NCI-H2081 (cell line): ENCODE measurements at regions not wholly inside any gene's neighbourhood (a gene's known extent, or its start where the extent isn't known, plus 50 kb on each side); places are given as distances from the start of the nearest gene placed in this dataset.
A peak's percentile ranks its signal among the peaks of the same experiment; 100 is the strongest.

Experiments used
- DNase-seq, 2 experiments: peaks; one replicate each; lab custom pipeline; 2025; lab: John Stamatoyannopoulos, UW

- DNase-seq = peak; percentile 16 to 64
Observed at GRCh38 chr6:99138445-99138844, 190.7 kb upstream of the FBXL4 start.

- DNase-seq = no peak
Observed at GRCh38 chr6:99137314-99137713, 189.6 kb upstream of the FBXL4 start.

GRCh38 chr6:99136488-99136887 lies 188.7 kb upstream of the FBXL4 start:
- no peak for DNase-seq

- DNase-seq = no peak
Observed at GRCh38 chr6:99132026-99132635, 184.4 kb upstream of the FBXL4 start.

GRCh38 chr6:99130897-99131873 lies 183.4 kb upstream of the FBXL4 start:
- DNase-seq = no peak

GRCh38 chr6:99129835-99130234 lies 182.1 kb upstream of the FBXL4 start:
- no peak for DNase-seq

- no peak for DNase-seq
Observed at GRCh38 chr6:99121748-99122147, 174.0 kb upstream of the FBXL4 start.

- DNase-seq = no peak
Observed at GRCh38 chr6:99120641-99121040, 172.9 kb upstream of the FBXL4 start.

- DNase-seq = peak; percentile 49 to 65
Observed at GRCh38 chr6:99119109-99120031, 171.6 kb upstream of the FBXL4 start.

GRCh38 chr6:99114769-99115406 lies 167.1 kb upstream of the FBXL4 start:
- DNase-seq = no peak

GRCh38 chr6:99111590-99111989 lies 163.8 kb upstream of the FBXL4 start:
- DNase-seq = no peak

- no peak for DNase-seq
Observed at GRCh38 chr6:99110029-99110428, 162.3 kb upstream of the FBXL4 start.

- DNase-seq = no peak
Observed at GRCh38 chr6:99104218-99104617, 156.5 kb upstream of the FBXL4 start.

- no peak for DNase-seq
Observed at GRCh38 chr6:99099243-99099642, 151.5 kb upstream of the FBXL4 start.

- DNase-seq = no peak
Observed at GRCh38 chr6:99096170-99096569, 148.4 kb upstream of the FBXL4 start.

GRCh38 chr6:99093456-99094190 lies 145.9 kb upstream of the FBXL4 start:
- DNase-seq = peak in 1 of 2 experiments; percentile 30

GRCh38 chr6:99092461-99092860 lies 144.7 kb upstream of the FBXL4 start:
- no peak for DNase-seq

- no peak for DNase-seq
Observed at GRCh38 chr6:99091985-99092384, 144.2 kb upstream of the FBXL4 start.

GRCh38 chr6:99080191-99080590 lies 132.4 kb upstream of the FBXL4 start:
- no peak for DNase-seq

- no peak for DNase-seq
Observed at GRCh38 chr6:99079058-99079457, 131.3 kb upstream of the FBXL4 start.

GRCh38 chr6:99073223-99073622 lies 125.5 kb upstream of the FBXL4 start:
- no peak for DNase-seq
